Right kidney (tissue), 1 donor: ENCODE measurements at regions not wholly inside any gene's neighbourhood (a gene's known extent, or its start where the extent isn't known, plus 50 kb on each side); places are given as distances from the start of the nearest gene placed in this dataset.

Experiments
- DNase-seq: peaks from one replicate; pipeline ENCODE4 v3.0.0-alpha.2; 2016

DNA sequence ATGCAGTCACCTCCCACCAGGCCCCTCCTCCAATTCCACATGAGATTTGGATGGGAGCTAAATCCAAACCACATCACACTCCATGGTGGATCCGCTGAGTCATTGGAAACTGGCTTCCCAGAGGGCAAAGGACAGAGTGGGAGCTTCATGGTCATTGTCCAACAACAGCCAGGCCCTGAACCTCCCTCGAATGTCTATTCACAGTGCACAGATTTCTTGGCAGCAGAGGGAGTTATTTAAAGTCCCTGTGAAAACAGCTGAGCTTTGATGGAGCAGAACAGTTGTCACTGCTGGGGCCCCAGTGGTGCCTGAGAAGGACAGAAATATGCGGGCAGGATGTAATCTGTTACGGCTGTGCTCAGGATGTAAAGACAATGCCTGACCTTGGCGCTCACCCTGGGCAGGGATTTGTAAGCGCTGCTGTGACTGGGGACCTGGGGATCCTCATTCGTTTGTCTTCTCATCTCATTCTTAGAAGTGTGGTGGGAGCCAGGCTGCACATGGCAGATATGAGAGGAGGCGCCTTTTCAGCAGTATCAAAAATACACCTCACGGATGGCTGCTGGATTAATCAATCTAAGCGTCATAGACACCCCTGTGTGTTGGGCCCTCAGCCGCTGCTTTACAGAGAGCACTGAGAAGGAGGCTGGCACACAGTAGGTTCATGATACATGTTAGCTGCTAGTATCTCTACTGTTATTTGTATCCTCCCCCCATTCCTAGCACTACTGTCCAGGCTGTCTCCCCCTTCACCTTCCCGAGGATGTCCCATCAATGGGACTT, 439.4 kb downstream of the PTPRU start:
- DNase-seq = no peak

DNA sequence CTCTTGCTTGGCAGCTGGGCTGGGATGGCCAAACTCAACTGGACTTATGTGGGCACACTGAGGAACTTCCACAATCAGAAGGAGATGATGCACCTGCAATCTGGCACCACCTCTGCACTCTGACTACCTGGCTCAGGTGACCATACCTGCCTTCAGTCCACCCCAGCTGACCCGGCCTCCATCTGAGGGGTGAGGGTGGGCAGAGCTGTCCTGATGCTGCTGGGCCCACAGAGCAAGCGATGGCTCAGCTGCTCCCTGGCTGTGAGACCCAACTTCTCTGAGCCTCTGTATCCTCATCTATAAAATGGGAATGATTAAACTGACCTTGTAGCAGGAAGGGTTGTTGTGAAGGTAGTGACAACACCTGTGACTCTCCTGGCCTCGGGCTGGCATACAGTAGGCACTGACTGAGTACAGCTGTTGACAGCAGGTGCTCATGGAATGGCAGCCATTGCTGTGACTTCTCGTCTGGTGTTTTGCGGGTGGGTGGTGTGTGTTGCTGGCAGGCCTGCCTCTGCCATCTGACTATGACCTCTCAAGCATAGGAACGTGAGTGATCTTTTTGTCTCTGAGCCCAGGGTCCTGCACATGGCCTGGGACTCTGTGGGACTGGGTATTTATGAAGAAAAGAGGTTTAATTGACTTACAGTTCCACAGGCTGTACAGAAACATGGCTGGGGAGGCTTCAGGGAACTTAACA, 438.5 kb downstream of the PTPRU start:
- DNase-seq = no peak

DNA sequence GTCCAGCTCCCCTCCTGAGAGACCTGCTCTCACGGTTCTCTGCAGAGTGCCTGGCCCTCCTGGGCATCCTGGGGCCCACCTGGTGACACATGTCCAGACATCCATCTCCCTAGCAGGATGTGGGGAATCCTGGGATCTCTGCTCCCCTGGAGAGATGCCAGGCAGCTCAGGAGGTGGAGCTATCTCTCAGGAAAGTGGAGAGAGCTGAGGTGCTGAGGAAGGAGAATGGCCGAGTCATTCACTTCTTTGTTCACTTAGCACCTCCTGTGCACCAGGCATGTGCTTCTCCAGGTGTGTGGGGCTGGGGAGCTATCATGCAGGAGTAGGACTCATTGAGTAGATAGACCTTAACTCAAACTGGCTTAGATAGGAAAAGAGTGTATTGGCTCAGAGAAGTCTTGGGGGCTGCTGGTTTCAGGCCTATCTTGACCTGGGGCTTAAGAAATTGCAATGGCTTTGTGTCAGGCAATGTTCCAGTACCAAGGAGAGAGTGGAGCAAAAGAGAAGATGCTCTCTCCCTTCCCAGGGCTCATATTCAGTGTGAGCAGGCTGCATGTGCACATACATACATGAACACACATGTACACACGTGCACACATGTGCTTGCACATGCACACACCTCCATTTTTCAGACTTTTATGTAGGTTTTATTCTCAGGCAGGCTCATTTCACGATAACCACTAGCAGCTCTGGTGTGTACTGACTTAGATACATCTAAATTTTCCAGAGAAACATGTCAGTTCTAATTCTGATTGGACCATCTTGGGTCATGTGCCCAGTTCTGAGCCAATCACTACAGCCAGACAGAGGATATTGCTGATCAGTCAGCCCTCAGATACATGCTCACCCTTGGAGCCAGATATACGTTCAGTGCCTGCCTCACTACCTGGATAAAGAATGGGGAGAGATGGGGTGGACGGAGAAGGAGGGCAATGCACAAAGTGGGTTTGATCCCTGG, 437.6 kb downstream of the PTPRU start:
- DNase-seq = no peak

DNA sequence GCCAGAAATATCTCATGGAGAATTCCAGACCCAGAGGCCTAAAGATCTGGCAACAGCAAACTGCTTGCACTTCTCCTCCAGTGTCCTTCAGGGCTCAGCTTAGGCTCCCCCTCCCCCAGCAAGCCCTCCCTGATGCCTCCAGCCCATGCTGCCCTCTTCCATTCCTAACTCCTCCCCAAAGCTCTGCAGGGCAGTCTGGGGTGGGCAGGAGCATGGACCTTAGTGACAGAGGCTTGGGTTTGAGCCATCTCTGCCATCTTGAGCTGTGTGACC, 436.8 kb downstream of the PTPRU start:
- no peak for DNase-seq

DNA sequence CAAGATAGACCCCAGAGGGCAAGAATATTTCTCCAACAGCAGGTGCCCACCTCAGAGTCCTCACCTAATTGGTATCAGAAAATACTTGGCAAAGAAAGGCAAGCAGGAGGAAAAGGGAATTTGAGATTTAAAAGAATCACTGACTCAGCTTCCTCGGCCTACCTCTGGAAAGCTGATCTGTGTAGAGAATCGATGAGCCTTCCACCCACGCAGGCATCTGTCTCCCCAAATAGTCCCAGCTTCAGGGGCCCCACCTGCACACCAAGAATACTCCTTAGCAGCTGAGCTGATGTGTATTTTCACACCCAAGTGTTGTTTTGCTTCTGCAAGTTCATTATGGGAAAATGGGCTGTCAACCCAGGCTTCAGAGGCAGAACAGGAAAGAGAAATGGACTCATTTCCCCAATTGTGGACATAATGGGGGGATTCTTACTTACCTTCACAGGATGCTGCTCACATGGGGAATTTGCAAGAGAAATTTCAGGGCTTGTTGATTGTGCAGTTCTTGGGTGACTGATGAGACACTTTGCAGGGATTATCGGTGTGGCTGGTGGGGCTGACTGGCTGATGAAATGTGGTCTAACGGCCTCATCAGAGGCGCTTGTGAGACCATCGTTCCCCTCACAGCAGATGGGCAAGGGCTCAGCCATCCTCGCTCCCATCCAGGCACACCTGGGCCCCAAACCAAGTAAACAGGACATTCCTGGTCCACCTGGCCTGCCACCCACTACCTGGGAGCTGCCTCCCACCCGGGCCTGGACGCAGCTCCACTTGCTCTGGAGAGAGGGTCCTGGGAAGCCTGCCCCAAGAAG, 436.3 kb downstream of the PTPRU start:
- no peak for DNase-seq

DNA sequence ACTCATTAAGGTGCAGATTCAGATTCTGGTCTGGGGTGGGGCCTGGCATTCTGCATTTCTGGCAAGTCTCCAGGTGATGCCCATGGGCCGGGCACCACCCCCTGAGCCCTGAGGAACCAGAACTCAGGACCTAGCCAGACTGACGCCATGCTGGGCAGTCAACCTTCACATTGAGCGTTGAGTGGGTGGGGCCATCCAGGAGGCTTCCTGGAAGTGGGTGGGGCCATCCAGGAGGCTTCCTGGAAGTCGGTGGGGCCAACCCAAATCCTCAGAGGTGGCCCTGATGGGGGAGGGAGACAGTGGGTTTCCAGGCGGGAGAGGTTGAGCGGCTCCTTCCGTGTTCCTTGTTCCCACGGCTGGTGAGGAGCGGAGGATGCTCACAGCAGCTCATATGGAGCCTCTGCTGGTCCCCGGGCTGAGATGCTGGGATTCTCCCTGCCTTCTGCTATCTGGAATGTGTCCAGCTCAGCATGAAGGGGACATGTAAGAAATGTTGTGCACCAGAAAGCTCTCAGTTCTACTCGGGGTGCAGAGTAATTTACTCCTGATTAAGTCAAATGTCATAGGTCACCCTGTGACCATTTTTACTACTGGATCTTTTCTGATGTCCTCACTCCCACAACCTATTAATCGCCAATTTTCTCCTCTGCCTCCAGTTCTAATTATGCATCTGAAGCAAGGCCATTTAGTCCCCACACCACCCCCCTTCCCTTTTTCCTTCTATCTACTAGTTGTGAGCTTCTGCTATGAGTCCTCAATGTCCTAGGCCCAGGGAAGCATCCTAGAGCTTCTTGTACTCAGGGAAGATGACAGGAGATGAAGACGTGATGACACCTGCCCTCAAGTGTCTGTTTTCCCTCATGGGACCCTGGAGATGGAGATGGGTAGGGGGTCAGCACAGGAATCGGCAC, 435.4 kb downstream of the PTPRU start:
- no peak for DNase-seq

DNA sequence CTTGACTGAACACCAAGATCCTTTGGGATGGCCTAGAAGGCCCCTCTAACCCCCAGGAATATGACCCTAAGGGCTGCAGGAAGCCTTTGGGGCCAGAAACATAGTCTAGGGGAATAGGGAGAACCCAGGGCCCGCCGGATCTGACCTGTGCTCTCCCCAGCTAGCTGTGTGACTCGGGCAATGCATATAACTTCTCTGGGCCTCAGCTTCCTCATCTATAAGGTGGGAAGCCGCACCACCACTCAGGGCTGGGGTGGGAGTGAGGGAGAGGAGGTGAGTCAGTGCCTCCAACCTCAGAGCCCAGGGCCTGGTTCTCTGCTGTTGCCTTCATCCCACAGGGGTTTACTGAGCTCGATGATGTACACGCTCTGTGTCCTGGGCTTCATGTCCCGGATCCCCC, 434.4 kb downstream of the PTPRU start:
- DNase-seq = no peak

DNA sequence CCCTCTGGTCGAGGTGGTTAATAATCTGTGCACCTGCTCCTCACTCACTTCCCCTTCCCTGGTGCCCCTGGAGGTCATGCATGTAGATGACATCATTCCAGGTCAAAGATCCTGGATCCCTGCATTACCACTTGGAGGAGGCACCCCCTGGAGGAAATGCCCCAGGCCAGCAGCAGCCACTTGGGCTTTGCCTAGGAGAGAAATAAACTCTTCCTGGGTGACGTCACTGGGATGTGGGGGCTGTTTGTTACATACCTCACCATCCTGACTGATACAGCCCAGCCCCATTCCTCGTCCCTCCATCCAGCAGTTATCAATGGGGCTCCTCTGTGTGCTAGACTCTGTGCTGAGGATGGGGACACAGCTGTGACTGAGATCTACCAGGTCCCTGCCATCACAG, 433.6 kb downstream of the PTPRU start:
- DNase-seq = no peak

DNA sequence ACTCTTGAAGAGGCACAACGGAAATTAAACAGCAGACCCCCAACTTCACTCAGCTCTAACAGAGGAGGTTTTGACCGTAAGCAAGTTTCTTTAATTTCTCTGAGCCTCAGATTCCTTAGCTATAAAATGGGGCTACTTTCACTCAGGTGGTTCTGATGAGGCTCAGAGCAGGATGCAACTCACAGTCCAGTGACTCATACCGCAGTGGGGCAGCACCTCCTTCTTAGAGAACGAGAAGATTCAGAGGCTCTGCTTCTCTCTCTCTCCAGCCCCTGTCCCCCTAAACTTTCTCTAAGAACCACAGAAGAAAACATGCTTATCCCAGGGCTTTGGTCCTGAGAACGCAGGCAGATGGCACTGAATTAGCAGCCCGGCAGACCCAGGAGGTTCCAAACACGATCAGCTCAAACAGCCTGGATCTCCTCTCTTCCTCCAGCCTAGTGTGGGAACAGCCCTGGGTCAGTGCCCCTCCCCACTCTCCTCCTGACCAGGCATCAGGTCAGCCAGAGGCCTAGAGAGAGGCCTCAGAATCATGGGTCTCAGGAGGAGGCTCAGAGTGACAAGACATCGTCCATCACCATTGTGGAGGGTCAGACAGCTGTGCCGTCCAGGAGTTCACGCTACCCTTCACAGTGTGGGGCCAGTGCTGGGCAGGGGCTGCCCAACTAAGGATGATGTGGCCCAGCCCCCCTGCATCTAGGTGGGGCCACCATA, 433.0 kb downstream of the PTPRU start:
- DNase-seq = no peak

DNA sequence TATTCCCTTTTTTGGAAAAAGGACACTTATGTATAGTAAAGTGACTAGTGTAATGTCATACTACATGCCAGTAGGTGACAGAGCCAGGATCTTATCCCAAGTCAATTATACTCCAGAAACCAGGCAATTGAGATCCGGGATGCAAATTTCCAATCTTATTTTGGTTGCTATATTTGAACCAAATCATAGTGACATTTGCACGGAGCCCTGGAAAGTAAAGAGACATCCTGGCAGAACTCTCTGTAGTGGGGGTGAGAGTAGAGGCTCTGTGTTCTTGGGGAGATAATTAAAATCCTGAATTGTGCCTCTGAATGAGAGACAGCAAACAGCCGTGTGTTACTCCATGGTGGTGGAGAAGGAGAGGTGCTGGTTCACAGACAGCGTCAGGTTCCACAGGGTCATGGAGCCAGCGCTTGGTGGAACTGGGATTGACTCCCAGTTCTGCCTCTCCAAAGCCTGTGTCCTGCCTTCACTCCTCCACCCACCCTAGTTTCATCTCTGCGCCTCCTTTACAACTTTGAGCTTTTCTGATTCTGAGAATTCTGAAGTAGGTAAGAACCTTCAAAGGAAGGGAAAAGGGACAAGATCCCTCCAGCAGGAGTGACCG, 432.3 kb downstream of the PTPRU start:
- no peak for DNase-seq

DNA sequence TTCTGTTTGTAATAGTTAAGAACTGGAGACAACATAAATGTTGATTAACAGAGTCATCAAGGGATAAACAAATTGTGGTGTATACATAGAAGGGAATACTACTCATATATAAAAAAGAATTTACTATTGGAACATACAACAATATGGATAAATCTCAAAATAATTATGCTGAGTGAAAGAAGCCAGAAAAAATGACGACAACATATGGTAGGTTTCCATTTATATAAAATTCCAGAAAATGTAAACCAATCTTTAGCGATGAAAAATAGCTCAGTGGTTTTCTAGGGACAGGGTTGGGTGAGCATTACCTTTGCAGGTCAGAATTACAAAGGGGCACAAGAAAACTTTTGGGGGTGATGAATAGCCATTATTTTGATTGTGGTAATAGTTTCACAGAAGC, 431.6 kb downstream of the PTPRU start:
- no peak for DNase-seq

DNA sequence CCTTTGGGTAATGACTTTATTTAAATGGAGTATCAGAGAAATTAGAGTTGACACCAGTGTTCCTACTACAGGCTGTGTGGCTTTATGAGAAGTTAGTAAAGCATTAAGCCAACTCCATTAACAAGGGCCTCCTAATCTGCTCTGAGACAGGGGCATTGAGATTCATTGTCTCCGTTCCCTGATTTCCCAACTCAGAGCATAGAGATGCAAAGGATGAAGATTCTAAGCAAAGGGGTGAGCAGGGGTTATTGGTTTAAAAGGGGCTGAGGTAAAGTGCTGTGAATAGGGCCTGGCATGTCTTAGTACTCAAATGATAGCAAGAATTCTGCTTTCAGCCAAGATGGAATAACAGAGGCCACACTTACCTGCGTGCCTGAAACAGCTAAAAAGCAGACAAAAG, 428.4 kb downstream of the PTPRU start:
- no peak for DNase-seq

DNA sequence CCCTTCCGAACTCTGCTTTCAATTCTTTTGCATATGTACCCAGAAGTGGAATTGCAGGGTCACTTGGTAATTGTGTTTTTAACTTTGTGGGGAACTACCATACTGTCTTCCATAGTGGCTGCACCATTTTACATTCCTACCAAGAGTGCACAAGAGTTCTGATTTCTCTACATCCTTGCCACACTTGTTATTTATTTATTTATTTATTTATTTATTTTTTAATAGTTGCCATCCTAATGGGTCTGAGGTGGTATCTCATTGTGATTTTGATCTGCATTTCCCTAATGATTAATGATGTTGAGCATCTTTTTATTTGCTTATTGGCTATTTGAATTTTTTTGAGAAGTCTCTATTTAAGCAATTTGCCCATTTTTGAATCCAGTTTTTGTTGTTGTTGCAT, 422.4 kb downstream of the PTPRU start:
- no peak for DNase-seq

DNA sequence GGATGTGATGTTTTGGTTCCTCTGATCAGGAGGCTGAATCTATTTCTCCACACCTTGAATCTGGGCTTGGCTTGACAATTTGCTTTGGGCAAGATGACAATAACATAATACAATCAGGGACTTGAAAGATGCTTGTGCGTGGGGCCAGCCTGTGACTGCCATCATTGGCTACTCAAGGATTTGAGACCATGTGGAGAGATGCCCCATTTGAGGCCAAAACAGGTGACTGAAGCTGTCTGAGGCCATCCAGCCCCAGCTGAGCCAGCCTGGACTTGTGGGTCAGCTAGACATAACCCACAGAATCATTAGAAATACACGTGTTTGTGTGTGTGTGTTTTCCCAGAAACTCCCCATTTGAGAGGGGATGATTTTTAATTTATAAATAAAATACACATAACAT, 421.5 kb downstream of the PTPRU start:
- DNase-seq = no peak

DNA sequence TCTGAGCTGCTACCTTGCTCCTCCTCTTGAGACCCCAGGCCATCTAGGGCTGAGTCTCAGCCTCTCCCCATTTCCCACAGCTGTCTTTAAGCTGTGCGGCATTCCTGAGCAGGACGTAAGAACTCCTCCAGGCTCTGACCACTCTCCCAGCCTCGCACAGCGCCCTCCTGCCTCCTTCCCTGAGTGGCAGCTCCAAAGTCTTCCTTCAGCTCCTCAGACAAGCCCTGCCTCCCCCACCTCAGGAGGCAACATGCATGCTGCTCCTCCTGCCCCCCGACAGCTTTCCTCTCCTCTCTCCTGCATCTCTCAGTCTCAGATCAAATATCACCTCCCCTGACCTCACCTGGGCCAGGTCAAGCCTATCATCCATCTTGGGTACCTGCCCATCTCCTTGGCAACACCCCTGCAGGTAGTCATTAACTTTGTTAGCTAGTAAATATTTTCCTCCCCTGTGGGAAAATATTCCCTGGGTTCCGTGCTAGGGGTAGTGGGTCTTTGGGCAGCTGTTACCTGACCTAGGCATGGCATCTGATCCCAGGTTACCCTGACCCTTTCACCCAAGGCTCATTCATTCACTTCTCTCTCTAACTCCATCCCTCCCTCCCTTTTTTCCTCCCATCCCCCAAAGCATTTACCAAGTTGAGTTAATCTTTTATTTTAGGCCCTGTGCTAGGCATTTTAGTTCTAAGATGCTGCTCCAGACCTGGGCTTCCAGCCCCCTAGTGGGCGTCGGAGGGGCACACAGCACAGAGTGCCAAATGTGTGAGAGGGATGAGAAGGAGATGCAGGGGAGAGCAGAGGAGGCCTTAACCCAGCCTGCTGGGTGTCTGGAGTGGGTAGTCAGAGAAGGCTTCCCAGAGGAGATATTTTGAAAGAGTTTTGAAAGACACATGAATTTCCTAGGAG, 419.9 kb downstream of the PTPRU start:
- DNase-seq = peak; percentile 23

DNA sequence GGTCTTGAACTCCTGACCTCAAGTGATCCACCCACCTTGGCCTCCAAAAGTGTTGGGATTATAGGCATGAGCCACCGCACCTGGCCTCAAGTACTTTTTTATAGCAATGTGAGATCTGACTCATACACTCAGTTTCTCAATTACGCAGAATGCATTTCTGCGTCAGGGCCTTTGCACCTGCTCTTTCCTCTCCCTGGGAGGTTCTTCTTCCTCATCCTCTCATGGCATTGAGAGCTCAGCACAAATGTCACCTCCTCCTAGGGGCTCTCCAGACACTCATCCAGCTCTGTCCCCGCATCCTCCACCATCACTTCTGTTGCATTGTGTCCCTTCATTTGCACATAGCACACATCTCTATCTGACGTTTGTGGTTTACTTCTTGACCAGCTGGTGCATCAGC, 418.8 kb downstream of the PTPRU start:
- DNase-seq = no peak

DNA sequence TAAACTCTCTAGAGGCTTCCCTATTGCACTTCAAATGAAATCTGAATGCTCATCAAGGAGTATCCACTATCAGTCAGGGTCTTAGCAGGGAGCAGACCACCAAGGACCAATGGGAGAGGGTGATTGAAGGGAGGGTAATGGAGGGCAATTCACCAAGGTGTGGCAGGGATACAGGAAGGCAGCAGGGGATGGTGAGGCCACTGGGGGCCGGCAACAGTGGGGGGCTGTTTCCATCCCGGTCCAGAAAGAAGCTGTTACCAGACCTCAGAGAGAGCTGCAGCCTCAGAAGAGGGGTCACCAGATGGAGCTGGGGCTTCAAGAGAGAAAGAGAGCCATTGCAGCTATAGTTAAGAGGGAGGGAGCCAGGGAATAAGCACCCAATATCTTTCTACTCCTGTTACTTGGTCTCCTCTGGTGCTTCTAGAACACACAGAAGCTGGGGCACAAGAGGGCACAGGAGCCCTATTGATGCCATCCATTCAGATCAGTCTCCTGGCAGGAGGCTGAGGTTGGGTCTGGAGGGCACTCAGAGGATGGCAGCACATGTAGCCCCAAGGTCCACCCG, 417.6 kb downstream of the PTPRU start:
- DNase-seq = no peak

DNA sequence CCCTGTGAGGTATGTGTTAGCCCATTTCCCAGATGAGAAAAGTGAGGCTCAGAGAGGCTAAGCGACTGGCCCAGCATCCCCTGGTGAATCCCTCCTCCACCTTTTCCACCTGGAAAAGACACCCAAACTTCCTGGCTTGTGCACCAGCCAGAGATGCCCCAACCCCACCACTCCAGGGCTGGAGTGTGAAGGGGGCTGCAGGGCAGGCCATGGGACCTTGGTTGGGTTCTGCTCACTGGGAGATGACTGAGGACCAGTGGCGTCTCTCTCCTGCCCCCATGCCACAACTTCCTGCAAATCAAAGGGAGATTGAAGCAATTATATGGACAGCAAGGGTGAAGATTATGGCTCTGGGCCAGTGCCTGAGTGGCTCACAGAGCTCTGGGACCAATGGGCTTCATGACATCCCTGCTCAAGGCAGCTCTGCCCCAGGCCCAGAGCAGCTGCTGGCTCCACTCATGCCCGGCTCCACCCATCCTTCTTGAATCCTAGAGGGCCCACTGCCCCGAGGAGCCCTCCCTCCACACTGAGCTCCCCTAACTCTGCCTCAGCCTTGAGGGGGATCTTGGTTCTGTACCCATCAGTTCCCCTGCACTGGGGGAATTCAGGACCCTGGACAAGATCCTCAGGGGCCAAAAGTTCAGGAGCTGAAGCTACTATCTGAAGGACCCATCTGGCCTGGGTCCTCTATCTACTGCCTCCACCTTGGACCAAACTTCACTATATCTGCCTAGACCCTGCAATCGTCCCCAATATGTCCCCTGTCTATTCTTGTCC, 416.9 kb downstream of the PTPRU start:
- no peak for DNase-seq
